GM12878 (cell line): ENCODE measurements at regions not wholly inside any gene's neighbourhood (a gene's known extent, or its start where the extent isn't known, plus 50 kb on each side); places are given as distances from the start of the nearest gene placed in this dataset.

Source experiments
- ATAC-seq: fragments of 200-7000 bp; cut with Tn5 transposase; 3 replicates; pipeline ENCODE4 v1.9.1; 2020; ENCODE audit warnings: mild to moderate bottlenecking, moderate library complexity
- BruUV-seq: library from RNA; stranded (reverse); fragments of 400-500 nt; replicated peaks from 2 replicates; lab custom pipeline; 2021; lab: Mats Ljungman, UMichigan
- CTCF ChIA-PET: fragments of 300-600 bp; sonication (Branson Sonifier 250); formaldehyde crosslinking; extraction: SDS; loops from one replicate; lab custom pipeline; 2021; ENCODE audit warnings: inconsistent platforms; lab: Yijun Ruan, JAX
- POLR2A ChIA-PET: fragments of 350-600 bp; formaldehyde crosslinking; extraction: SDS; loops from one replicate; lab custom pipeline; 2021; ENCODE audit warnings: inconsistent platforms; lab: Charles Lee
- RAD21 ChIA-PET: fragments of 300-600 bp; sonication (Branson Sonifier 250); formaldehyde crosslinking; loops from one replicate; lab custom pipeline; 2023; ENCODE audit warnings: antibody characterized with exemption; ENCODE audit not compliant: unreplicated experiment; lab: Charles Lee
- SMC1A ChIA-PET: fragments of 300-600 bp; sonication (Branson Sonifier 250); formaldehyde crosslinking; loops from one replicate; lab custom pipeline; 2023; ENCODE audit not compliant: unreplicated experiment, uncharacterized antibody; lab: Charles Lee
- DNase-seq: peaks from one replicate; pipeline ENCODE4 v3.0.0-alpha.2; 2011; ENCODE audit warnings: low read depth, low spot score
- FAIRE-seq: peaks from 3 replicates; lab custom pipeline; 2011; peaks lifted over from hg19 to GRCh38; lab: Jason Lieb, UNC
- H2AFZ ChIP-seq: 2 replicates; pipeline ENCODE4 v1.6.0; 2011; ENCODE audit warnings: low read depth, low read length, control low read depth; ENCODE audit not compliant: control insufficient read depth
- H3K27ac ChIP-seq: 2 replicates; pipeline ENCODE4 v1.5.1; 2011; ENCODE audit warnings: control low read depth; ENCODE audit not compliant: control insufficient read depth, insufficient read depth
- H3K27me3 ChIP-seq, 2 experiments: replicated peaks in 1 of 2; 2 replicates each; pipeline versions ENCODE4 v1.6.0 to v1.6.1; 2011; ENCODE audit warnings: low read length in 1 of 2; ENCODE audit not compliant: control insufficient read depth in 2 of 2, insufficient read depth in 2 of 2
- H3K36me3 ChIP-seq, 2 experiments: 2 replicates each; pipeline ENCODE4 v1.5.1; 2011; ENCODE audit warnings: low read length in 1 of 2; ENCODE audit not compliant: control insufficient read depth in 2 of 2, insufficient read depth in 2 of 2
- H3K4me1 ChIP-seq: 2 replicates; pipeline ENCODE4 v1.6.1; 2011; ENCODE audit warnings: mild to moderate bottlenecking, low read length, moderate library complexity, mixed read lengths; ENCODE audit not compliant: control insufficient read depth, insufficient read depth
- H3K4me2 ChIP-seq: 2 replicates; pipeline ENCODE4 v1.6.0; 2011; ENCODE audit warnings: control low read depth; ENCODE audit not compliant: control insufficient read depth, insufficient read depth
- H3K4me3 ChIP-seq: fragments of 200-600 bp; sonication (generic); 2 replicates; pipeline ENCODE4 v1.5.1; 2016
- H3K79me2 ChIP-seq: 2 replicates; pipeline ENCODE4 v1.6.0; 2011; ENCODE audit warnings: low read length; ENCODE audit not compliant: control insufficient read depth, insufficient read depth
- H3K9ac ChIP-seq: 2 replicates; pipeline ENCODE4 v1.8.0; 2011; ENCODE audit warnings: low read length, control low read depth, mixed read lengths; ENCODE audit not compliant: control insufficient read depth, insufficient read depth
- H3K9me3 ChIP-seq: replicated peaks from 3 replicates; pipeline ENCODE4 v1.5.1; 2011; ENCODE audit warnings: mild to moderate bottlenecking, low read length; ENCODE audit not compliant: control insufficient read depth, insufficient read depth
- H4K20me1 ChIP-seq: 2 replicates; pipeline ENCODE4 v1.6.0; 2011; ENCODE audit not compliant: control insufficient read depth, insufficient read depth
- ASH2L ChIP-seq: fragments of 300-600, 200-600 bp; sonication (generic); IDR thresholded peaks from 2 replicates; pipeline ENCODE4 v1.6.1; 2017; ENCODE audit warnings: low read depth, mild to moderate bottlenecking, borderline replicate concordance
- ATF2 ChIP-seq: IDR thresholded peaks from 2 replicates; pipeline ENCODE4 v1.6.1; 2012; ENCODE audit warnings: low read length, inconsistent platforms
- BRCA1 ChIP-seq: IDR thresholded peaks from 2 replicates; pipeline ENCODE4 v1.6.1; 2011; ENCODE audit warnings: low read depth, low read length, improper control_type of control experiment
- HSF1 ChIP-seq: fragments of 150-350 bp; IDR thresholded peaks from 2 replicates; pipeline ENCODE4 v1.6.1; 2014; ENCODE audit warnings: mild to moderate bottlenecking, low read depth, low read length
- MAX ChIP-seq: IDR thresholded peaks from 2 replicates; pipeline ENCODE4 v1.6.1; 2012; ENCODE audit warnings: low read depth, low read length, improper control_type of control experiment
- NR2C2 ChIP-seq: IDR thresholded peaks from 2 replicates; pipeline ENCODE4 v1.6.1; 2011; ENCODE audit warnings: borderline replicate concordance, low read depth; ENCODE audit not compliant: control insufficient read depth, insufficient read length
- PAX8 ChIP-seq: fragments of 450-650 bp; IDR thresholded peaks from 2 replicates; pipeline ENCODE4 v1.6.1; 2017; ENCODE audit warnings: mild to moderate bottlenecking, moderate library complexity
- POLR2AphosphoS5 ChIP-seq: IDR thresholded peaks from 2 replicates; pipeline ENCODE4 v1.6.1; 2011; ENCODE audit warnings: mild to moderate bottlenecking, low read length, inconsistent platforms
- RAD21 ChIP-seq: IDR thresholded peaks from 2 replicates; pipeline ENCODE4 v1.6.1; 2011; ENCODE audit warnings: mild to moderate bottlenecking, low read depth, low read length, moderate library complexity; ENCODE audit not compliant: insufficient read depth
- RELB ChIP-seq: fragments of 450-650 bp; IDR thresholded peaks from 2 replicates; pipeline ENCODE4 v1.6.1; 2017; ENCODE audit warnings: low read depth, mild to moderate bottlenecking, moderate library complexity
- RUNX3 ChIP-seq: IDR thresholded peaks from 2 replicates; pipeline ENCODE4 v1.6.1; 2012; ENCODE audit warnings: low read length, inconsistent platforms
- SMARCA5 ChIP-seq: fragments of 450-650 bp; IDR thresholded peaks from 2 replicates; pipeline ENCODE4 v1.6.1; 2017; ENCODE audit warnings: mild to moderate bottlenecking
- ZBED1 ChIP-seq: IDR thresholded peaks from 2 replicates; pipeline ENCODE4 v1.6.1; 2016; ENCODE audit warnings: borderline replicate concordance
- ZBTB4 ChIP-seq: fragments of 450-650 bp; formaldehyde crosslinking; IDR thresholded peaks from 2 replicates; pipeline ENCODE4 v1.4.0; 2022; ENCODE audit warnings: mild to moderate bottlenecking, moderate library complexity
- WGBS: methylation state at CpG from one replicate; pipeline ENCODE4 v1.1.6; 2016; ENCODE audit warnings: low lambda C conversion rate; ENCODE audit not compliant: insufficient replicate concordance, insufficient coverage; ENCODE audit errors: missing lambda C conversion rate; 5-methylcytosine and 5-hydroxymethylcytosine counted together
- in situ Hi-C: fragments of 300-500 bp; cut with MboI; formaldehyde crosslinking; loops from 9 replicates; pipeline ENCODE4 v1.14.3; 2018; ENCODE audit warnings: mixed read lengths
- intact Hi-C: fragments of 100-400 bp; cut with micrococcal nuclease; formaldehyde crosslinking; loops from one replicate; pipeline ENCODE4 v1.14.2; 2022; ENCODE audit not compliant: unreplicated experiment
- TF ChIP-seq, protein P1 (sequence below): fragments of 450-650 bp; IDR thresholded peaks from 2 replicates; pipeline ENCODE4 v1.6.1; 2018; ENCODE audit warnings: borderline replicate concordance, mild to moderate bottlenecking; ENCODE audit not compliant: partially characterized antibody

GRCh38 chr9:108162664-108163063 is 673.1 kb upstream of the KLF4 start:
- ATAC-seq (no peak), DNase-seq (no peak), FAIRE-seq (no peak)
- intact Hi-C loops (no loop called here), in situ Hi-C loops (no loop called here)
- no peaks in the 10 kb centered on the region for H3K9me3 ChIP-seq
- no peak overlapping the region for H3K4me2 ChIP-seq
- POLR2A ChIA-PET: no interaction called here
- H2AFZ ChIP-seq: no peak overlapping the region
- RAD21 ChIA-PET: no interaction called here
- no peak overlapping the region for H3K27ac ChIP-seq
- no peaks in the 10 kb centered on the region for H3K36me3 ChIP-seq
- no peaks in the 10 kb centered on the region; a peak in 1 of 4 replicates for H3K27me3 ChIP-seq
- no TSS peak for BruUV-seq
- no peak overlapping the region for H3K9ac ChIP-seq
- CTCF ChIA-PET: no interaction called here
- no peaks in the 10 kb centered on the region for H4K20me1 ChIP-seq
- H3K4me1 ChIP-seq: no peaks in the 10 kb centered on the region
- SMC1A ChIA-PET: no interaction called here
- no peaks in the 10 kb centered on the region for H3K79me2 ChIP-seq
- H3K4me3 ChIP-seq: no peak overlapping the region
- 0% methylated on average over 1 of the region's 1 CpG for WGBS
- TF ChIP-seq SMARCA5 (no peak), NR2C2 (no peak), ZBED1 (no peak), RUNX3 (no peak), MAX (no peak), HSF1 (no peak), ZBTB4 (CRISPR knock-in tag) (no peak), ASH2L (no peak), RAD21 (no peak), BRCA1 (no peak), PAX8 (no peak), POLR2AphosphoS5 (no peak), RELB (no peak), ATF2 (no peak)
- TF ChIP-seq, protein P1, sequence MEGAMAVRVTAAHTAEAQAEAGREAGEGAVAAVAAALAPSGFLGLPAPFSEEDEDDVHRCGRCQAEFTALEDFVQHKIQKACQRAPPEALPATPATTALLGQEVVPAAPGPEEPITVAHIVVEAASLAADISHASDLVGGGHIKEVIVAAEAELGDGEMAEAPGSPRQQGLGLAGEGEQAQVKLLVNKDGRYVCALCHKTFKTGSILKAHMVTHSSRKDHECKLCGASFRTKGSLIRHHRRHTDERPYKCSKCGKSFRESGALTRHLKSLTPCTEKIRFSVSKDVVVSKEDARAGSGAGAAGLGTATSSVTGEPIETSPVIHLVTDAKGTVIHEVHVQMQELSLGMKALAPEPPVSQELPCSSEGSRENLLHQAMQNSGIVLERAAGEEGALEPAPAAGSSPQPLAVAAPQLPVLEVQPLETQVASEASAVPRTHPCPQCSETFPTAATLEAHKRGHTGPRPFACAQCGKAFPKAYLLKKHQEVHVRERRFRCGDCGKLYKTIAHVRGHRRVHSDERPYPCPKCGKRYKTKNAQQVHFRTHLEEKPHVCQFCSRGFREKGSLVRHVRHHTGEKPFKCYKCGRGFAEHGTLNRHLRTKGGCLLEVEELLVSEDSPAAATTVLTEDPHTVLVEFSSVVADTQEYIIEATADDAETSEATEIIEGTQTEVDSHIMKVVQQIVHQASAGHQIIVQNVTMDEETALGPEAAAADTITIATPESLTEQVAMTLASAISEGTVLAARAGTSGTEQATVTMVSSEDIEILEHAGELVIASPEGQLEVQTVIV: no peak
